ENCODE measurements at regions not wholly inside any gene's neighbourhood (a gene's known extent, or its start where the extent isn't known, plus 50 kb on each side); places are given as distances from the start of the nearest gene placed in this dataset.

DNA sequence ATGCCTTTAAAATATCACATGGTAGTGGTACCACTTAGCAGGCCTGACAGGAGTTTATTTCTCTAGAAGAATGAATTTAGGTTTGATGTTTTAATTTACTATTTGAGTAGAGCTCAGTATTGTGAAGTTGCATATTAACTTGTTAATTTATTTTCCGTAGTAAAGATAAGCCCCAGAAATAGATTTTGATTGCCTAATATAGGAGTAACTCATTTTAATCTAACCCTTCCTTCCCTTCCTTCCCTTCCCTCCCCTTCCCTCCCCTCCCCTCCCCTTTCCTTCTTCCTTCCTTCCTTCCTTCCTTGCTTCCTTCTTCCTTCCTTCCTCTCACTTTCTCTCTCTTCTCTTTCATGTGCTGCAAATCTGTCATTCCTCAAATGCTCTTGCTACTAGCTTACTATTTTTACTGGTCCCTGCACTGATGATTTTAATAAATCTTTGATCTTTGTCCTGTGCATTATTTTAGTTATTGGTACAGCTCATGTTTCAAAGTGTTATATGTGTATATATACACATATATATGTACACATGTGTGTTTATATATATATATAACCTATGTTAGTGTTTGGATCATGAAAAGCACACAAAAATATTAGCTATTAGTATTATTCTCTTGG is 862.6 kb upstream of the CNTNAP5 start:
- H3K9me3 ChIP-seq (ENCODE audit: control insufficient read depth, insufficient read depth, low read length): no peaks in the 10 kb centered on the region
- H3K4me1 Mint-ChIP-seq: no peaks in the 10 kb centered on the region
- intact Hi-C loops (cut with micrococcal nuclease): no loop called here

GRCh38 chr2:123163398-123163797 is 861.7 kb upstream of the CNTNAP5 start:
- WGBS (ENCODE audit: insufficient coverage): 57% methylated on average over 1 of the region's 2 CpGs
- no peak for TF ChIP-seq CTCF (IDR thresholded peaks at IDR 0.05)
- Mint-ChIP-seq H3K27ac (no peak overlapping the region), H3K4me1 (no peaks in the 10 kb centered on the region), H3K9me3 (peaks cover 14 to 21% of the 10 kb centered on the region in 2 donors), H3K36me3 (no peaks in the 10 kb centered on the region), H3K4me3 (no peak overlapping the region), H3K27me3 (ENCODE audit: low read depth in 2 of 2) (no peaks in the 10 kb centered on the region)
- Histone ChIP-seq H3K27me3 (ENCODE audit: control insufficient read depth, insufficient read depth, low read length) (no peaks in the 10 kb centered on the region), H3K4me1 (ENCODE audit: control insufficient read depth, insufficient read depth, low read length) (no peaks in the 10 kb centered on the region), H3K27ac (ENCODE audit: low read length) (no peak overlapping the region), H3K9me3 (ENCODE audit: control insufficient read depth, insufficient read depth, low read length) (no peaks in the 10 kb centered on the region), H3K36me3 (ENCODE audit: control insufficient read depth, insufficient read depth, low read length) (no peaks in the 10 kb centered on the region), H3K4me3 (ENCODE audit: low read length) (no peak overlapping the region)
- intact Hi-C loops (cut with micrococcal nuclease): no loop called here
- DNase-seq (no peak), ATAC-seq (no peak)

More for the DNA sequence above, 862.6 kb upstream of the CNTNAP5 start:
- no peak for TF ChIP-seq CTCF (IDR thresholded peaks at IDR 0.05)
- Mint-ChIP-seq H3K27ac (no peak overlapping the region), H3K4me3 (no peak overlapping the region), H3K36me3 (no peaks in the 10 kb centered on the region), H3K9me3 (peaks cover 14 to 16% of the 10 kb centered on the region in 2 donors), H3K27me3 (ENCODE audit: low read depth in 2 of 2) (no peaks in the 10 kb centered on the region)
- Histone ChIP-seq H3K27ac (ENCODE audit: low read length) (no peak overlapping the region), H3K4me1 (ENCODE audit: control insufficient read depth, insufficient read depth, low read length) (no peaks in the 10 kb centered on the region), H3K27me3 (ENCODE audit: control insufficient read depth, insufficient read depth, low read length) (no peaks in the 10 kb centered on the region), H3K4me3 (ENCODE audit: low read length) (no peak overlapping the region), H3K36me3 (ENCODE audit: control insufficient read depth, insufficient read depth, low read length) (no peaks in the 10 kb centered on the region)
- ATAC-seq (no peak), DNase-seq (no peak)
- WGBS (ENCODE audit: insufficient coverage): 80% methylated on average over 1 of the region's 1 CpG

DNA sequence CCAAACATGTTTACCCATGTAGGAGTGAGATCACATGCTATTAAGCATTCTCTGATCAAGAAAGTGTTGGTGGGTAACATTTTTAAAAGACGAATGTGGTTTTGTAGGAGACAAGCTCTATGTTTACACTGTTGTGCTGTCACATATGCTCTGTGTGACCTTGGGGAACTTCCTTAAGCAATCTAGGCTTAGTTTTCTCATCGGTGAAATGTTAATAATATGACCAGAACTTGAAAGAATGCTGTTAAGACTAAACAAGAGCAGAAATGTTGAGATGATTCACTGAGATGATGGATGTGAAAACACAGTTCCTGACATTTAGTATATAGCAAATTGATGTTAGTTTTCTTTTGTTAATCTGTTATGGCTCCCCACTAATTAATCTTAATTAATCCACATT is 860.9 kb upstream of the CNTNAP5 start:
- no peak for DNase-seq
- Mint-ChIP-seq H3K27me3 (ENCODE audit: low read depth in 2 of 2) (no peaks in the 10 kb centered on the region), H3K4me1 (no peaks in the 10 kb centered on the region), H3K9me3 (peaks cover 14 to 19% of the 10 kb centered on the region in 2 donors), H3K36me3 (no peaks in the 10 kb centered on the region), H3K27ac (no peak overlapping the region), H3K4me3 (no peak overlapping the region)
- no peak overlapping the region for H3K27ac ChIP-seq (ENCODE audit: low read length)
- no peaks in the 10 kb centered on the region for H3K9me3 ChIP-seq (ENCODE audit: control insufficient read depth, insufficient read depth, low read length)
- WGBS (ENCODE audit: insufficient coverage): 44% methylated on average over 2 of the region's 2 CpGs
- H3K27me3 ChIP-seq (ENCODE audit: control insufficient read depth, insufficient read depth, low read length): no peaks in the 10 kb centered on the region
- intact Hi-C loops (cut with micrococcal nuclease): no loop called here
- H3K36me3 ChIP-seq (ENCODE audit: control insufficient read depth, insufficient read depth, low read length): no peaks in the 10 kb centered on the region
- no peak for ATAC-seq
- H3K4me3 ChIP-seq (ENCODE audit: low read length): no peak overlapping the region
- H3K4me1 ChIP-seq (ENCODE audit: control insufficient read depth, insufficient read depth, low read length): no peaks in the 10 kb centered on the region
- TF ChIP-seq CTCF (IDR thresholded peaks at IDR 0.05): no peak

DNA sequence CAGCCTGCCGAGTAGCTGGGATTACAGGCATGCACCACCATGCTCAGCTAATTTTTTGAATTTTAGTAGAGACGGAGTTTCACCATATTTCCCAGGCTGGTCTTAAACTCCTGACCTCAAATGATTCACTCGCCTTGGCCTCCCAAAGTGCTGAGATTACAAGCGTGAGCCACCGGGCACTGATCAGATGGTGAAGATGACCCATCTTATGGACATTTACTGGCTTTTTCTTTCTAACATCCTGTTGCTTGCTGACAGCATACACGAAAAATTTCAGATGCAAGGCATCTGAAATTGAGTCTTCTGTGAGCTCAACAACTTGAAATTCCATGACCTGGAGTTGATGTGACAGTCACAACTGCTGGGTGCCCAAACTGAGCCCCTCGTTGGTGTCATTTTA is 859.5 kb upstream of the CNTNAP5 start:
- DNase-seq: no peak

More for the DNA sequence above, 859.5 kb upstream of the CNTNAP5 start:
- TF ChIP-seq CTCF (IDR thresholded peaks at IDR 0.05): no peak
- Mint-ChIP-seq H3K4me1 (no peaks in the 10 kb centered on the region), H3K27me3 (ENCODE audit: low read depth in 2 of 2) (no peaks in the 10 kb centered on the region), H3K9me3 (peaks cover 14 to 20% of the 10 kb centered on the region in 2 donors), H3K4me3 (no peak overlapping the region), H3K27ac (no peak overlapping the region), H3K36me3 (no peaks in the 10 kb centered on the region)
- Histone ChIP-seq H3K27me3 (ENCODE audit: control insufficient read depth, insufficient read depth, low read length) (no peaks in the 10 kb centered on the region), H3K9me3 (ENCODE audit: control insufficient read depth, insufficient read depth, low read length) (no peaks in the 10 kb centered on the region), H3K27ac (ENCODE audit: low read length) (no peak overlapping the region), H3K4me1 (ENCODE audit: control insufficient read depth, insufficient read depth, low read length) (no peaks in the 10 kb centered on the region), H3K36me3 (ENCODE audit: control insufficient read depth, insufficient read depth, low read length) (no peaks in the 10 kb centered on the region), H3K4me3 (ENCODE audit: low read length) (no peak overlapping the region)
- intact Hi-C loops (cut with micrococcal nuclease): no loop called here
- no peak for ATAC-seq
- 69% methylated on average over 7 of the region's 7 CpGs for WGBS (ENCODE audit: insufficient coverage)

Measured in natural killer cell (primary cell).